Thyroid gland (tissue), 4 donors: ENCODE measurements at regions not wholly inside any gene's neighbourhood (a gene's known extent, or its start where the extent isn't known, plus 50 kb on each side); places are given as distances from the start of the nearest gene placed in this dataset.

Experiments
- CTCF ChIP-seq, 6 experiments: fragments of 200-600 bp in 3 of 6; fragments of 450-650 bp in 3 of 6; sonication (generic) in 3 of 6; IDR thresholded peaks; one replicate each; pipeline ENCODE4 v1.5.1; 2016 to 2019; ENCODE audit warnings: antibody characterized with exemption in 6 of 6, mild to moderate bottlenecking in 2 of 6, inconsistent platforms in 1 of 6, moderate library complexity in 1 of 6
- POLR2A ChIP-seq, 2 donors: fragments of 450-650 bp; IDR thresholded peaks; one replicate each; pipeline ENCODE4 v1.6.1; 2017; ENCODE audit warnings: antibody characterized with exemption in 2 of 2, mild to moderate bottlenecking in 2 of 2, moderate library complexity in 1 of 2

- TF ChIP-seq POLR2A (IDR thresholded peaks at IDR 0.05) (no peak), CTCF (IDR thresholded peaks at IDR 0.05) (no peak)
Observed at GRCh38 chr4:29326816-29327215, 1393.4 kb upstream of the PCDH7 start.
